ENCODE measurements at regions not wholly inside any gene's neighbourhood (a gene's known extent, or its start where the extent isn't known, plus 50 kb on each side); places are given as distances from the start of the nearest gene placed in this dataset.
"Not testable (repeated sequence)": the region's sequence is repeated elsewhere in the genome, so short reads cannot be mapped to it uniquely, and the experiment has no call there.

GRCh38 chr9:11551106-11551505 lies 938.3 kb upstream of the PTPRD start:
- no peak for DNase-seq

GRCh38 chr9:11558043-11558442 lies 945.2 kb upstream of the PTPRD start:
- DNase-seq: no peak

GRCh38 chr9:11559001-11559776 lies 946.4 kb upstream of the PTPRD start:
- no peak for DNase-seq

GRCh38 chr9:11577522-11577921 lies 964.7 kb upstream of the PTPRD start:
- no peak for DNase-seq

- no peak for DNase-seq
These were observed 983.0 kb upstream of the PTPRD start for GRCh38 chr9:11595756-11596155.

GRCh38 chr9:11618241-11618805 lies 1005.5 kb upstream of the PTPRD start:
- no peak for DNase-seq

GRCh38 chr9:11632691-11633090 lies 1019.9 kb upstream of the PTPRD start:
- DNase-seq: no peak

GRCh38 chr9:11646831-11647230 lies 1034.0 kb upstream of the PTPRD start:
- no peak for DNase-seq

GRCh38 chr9:11653867-11654266 lies 1039.3 kb upstream of the TYRP1 start:
- no peak for DNase-seq

GRCh38 chr9:11663913-11664312 lies 1029.3 kb upstream of the TYRP1 start:
- DNase-seq: no peak

GRCh38 chr9:11676821-11677220 lies 1016.4 kb upstream of the TYRP1 start:
- no peak for DNase-seq

GRCh38 chr9:11686733-11687132 lies 1006.5 kb upstream of the TYRP1 start:
- DNase-seq: no peak

GRCh38 chr9:11697126-11697525 lies 996.1 kb upstream of the TYRP1 start:
- DNase-seq: no peak

- DNase-seq: no peak
These were observed 991.5 kb upstream of the TYRP1 start for GRCh38 chr9:11701706-11702105.

- DNase-seq: no peak
These were observed 990.6 kb upstream of the TYRP1 start for GRCh38 chr9:11702548-11702947.

GRCh38 chr9:11704198-11704597 lies 989.0 kb upstream of the TYRP1 start:
- not testable (repeated sequence) for DNase-seq

- no peak for DNase-seq
These were observed 984.3 kb upstream of the TYRP1 start for GRCh38 chr9:11708899-11709298.

GRCh38 chr9:11709567-11709966 lies 983.6 kb upstream of the TYRP1 start:
- no peak for DNase-seq

GRCh38 chr9:11713077-11713476 lies 980.1 kb upstream of the TYRP1 start:
- no peak for DNase-seq

GRCh38 chr9:11722957-11723356 lies 970.2 kb upstream of the TYRP1 start:
- no peak for DNase-seq

- no peak for DNase-seq
These were observed 966.5 kb upstream of the TYRP1 start for GRCh38 chr9:11726659-11727058.

GRCh38 chr9:11735391-11735790 lies 957.8 kb upstream of the TYRP1 start:
- no peak for DNase-seq

GRCh38 chr9:11742471-11742870 lies 950.7 kb upstream of the TYRP1 start:
- DNase-seq: no peak

- no peak for DNase-seq
These were observed 949.8 kb upstream of the TYRP1 start for GRCh38 chr9:11743356-11743755.

GRCh38 chr9:11749396-11749795 lies 943.8 kb upstream of the TYRP1 start:
- DNase-seq: no peak
